Colon (tissue), 2 donors: ENCODE measurements at regions not wholly inside any gene's neighbourhood (a gene's known extent, or its start where the extent isn't known, plus 50 kb on each side); places are given as distances from the start of the nearest gene placed in this dataset.

Experiments
- FAIRE-seq: peaks from 2 replicates; lab custom pipeline; 2012; peaks lifted over from hg19 to GRCh38; lab: Jason Lieb, UNC
- donor health status: control.
- donor health status: control.

GRCh38 chr3:145936971-145937370 is 224.0 kb downstream of the PLOD2 start:
- no peak for FAIRE-seq

GRCh38 chr3:145939431-145939830 is 221.6 kb downstream of the PLOD2 start:
- no peak for FAIRE-seq

- no peak for FAIRE-seq
Measured at GRCh38 chr3:145942052-145942451, 218.9 kb downstream of the PLOD2 start.

- FAIRE-seq, result no peak
Measured at GRCh38 chr3:145943952-145944351, 217.0 kb downstream of the PLOD2 start.

- FAIRE-seq, result no peak
Measured at GRCh38 chr3:145951441-145951840, 209.5 kb downstream of the PLOD2 start.

- FAIRE-seq, result no peak
Measured at GRCh38 chr3:145952536-145952935, 208.4 kb downstream of the PLOD2 start.

GRCh38 chr3:145953316-145953715 is 207.7 kb downstream of the PLOD2 start:
- FAIRE-seq, result no peak

GRCh38 chr3:145959457-145960088 is 201.4 kb downstream of the PLOD2 start:
- FAIRE-seq, result no peak

GRCh38 chr3:145963111-145963510 is 197.9 kb downstream of the PLOD2 start:
- FAIRE-seq, result no peak

GRCh38 chr3:145967043-145967442 is 193.9 kb downstream of the PLOD2 start:
- no peak for FAIRE-seq

GRCh38 chr3:145971186-145971585 is 189.8 kb downstream of the PLOD2 start:
- no peak for FAIRE-seq

GRCh38 chr3:145972851-145973250 is 188.1 kb downstream of the PLOD2 start:
- no peak for FAIRE-seq

GRCh38 chr3:145981056-145981455 is 179.9 kb downstream of the PLOD2 start:
- no peak for FAIRE-seq

GRCh38 chr3:145983101-145983500 is 177.9 kb downstream of the PLOD2 start:
- no peak for FAIRE-seq
